HG03060 (cell line): ENCODE measurements at regions not wholly inside any gene's neighbourhood (a gene's known extent, or its start where the extent isn't known, plus 50 kb on each side); places are given as distances from the start of the nearest gene placed in this dataset.

Experiments used
- ATAC-seq: cut with Tn5 transposase; IDR thresholded peaks from one replicate; pipeline ENCODE4 v1.9.1; 2021; ENCODE audit warnings: low read depth, moderate number of reproducible peaks; ENCODE audit not compliant: unreplicated experiment

GRCh38 chr5:76030343-76030742 is 52.8 kb upstream of the SV2C start:
- no peak for ATAC-seq

DNA sequence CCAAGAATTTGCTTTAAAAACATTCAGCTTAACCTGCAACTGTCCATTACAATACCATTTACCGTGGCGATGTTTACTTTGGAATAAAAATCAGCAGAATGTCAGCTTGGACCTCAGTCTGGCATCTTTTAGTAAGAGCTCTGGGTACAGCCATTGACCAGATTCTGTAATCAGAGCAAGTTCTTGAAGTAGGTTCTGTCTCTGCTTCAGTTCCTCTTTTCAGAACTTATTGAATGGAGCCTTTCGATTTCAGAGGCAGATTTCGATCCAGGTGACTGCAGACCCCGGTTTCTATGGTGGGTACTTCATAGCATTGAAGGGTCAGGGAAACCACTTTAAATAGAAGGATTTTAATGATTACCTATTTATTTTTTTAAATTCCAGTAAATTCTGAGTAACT is 53.4 kb upstream of the SV2C start:
- no peak for ATAC-seq

DNA sequence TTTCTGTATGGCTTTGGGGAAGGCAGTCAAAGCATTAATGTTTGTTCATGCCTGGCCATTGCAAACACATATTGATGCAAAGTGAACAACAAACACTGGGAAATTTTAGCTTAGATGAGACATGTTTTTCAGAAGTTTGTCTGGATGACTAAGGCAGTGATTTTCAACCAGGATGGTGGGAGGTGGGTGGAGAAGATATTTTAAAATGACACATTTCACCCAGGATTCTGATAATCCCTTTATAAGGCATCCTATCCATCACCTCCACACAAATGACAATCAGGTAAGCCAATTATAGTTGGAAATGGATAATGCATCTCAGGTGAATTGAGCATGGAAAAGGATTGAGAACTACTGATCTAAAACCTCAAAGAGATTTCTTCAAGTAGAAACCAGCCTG is 57.4 kb upstream of the SV2C start:
- ATAC-seq, result no peak

DNA sequence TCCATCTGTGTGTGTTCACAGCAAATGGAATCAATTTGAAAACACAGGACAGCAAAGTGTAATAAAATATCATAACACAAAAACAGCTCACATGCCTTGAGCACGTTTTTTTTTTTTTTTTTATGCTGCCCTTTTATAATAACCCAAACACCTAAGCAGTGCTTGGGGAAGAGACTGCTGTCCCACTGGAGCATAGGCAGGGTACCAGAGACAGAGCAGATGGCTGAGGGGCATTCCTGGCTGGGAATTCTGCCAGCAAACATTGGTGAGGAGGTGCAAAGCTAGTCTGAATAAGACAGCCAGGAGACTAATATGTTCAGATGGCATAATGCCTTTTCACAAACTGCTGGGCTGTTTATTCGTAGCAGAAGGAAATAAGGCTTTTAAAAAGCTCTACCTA is 58.1 kb upstream of the SV2C start:
- ATAC-seq, result no peak

DNA sequence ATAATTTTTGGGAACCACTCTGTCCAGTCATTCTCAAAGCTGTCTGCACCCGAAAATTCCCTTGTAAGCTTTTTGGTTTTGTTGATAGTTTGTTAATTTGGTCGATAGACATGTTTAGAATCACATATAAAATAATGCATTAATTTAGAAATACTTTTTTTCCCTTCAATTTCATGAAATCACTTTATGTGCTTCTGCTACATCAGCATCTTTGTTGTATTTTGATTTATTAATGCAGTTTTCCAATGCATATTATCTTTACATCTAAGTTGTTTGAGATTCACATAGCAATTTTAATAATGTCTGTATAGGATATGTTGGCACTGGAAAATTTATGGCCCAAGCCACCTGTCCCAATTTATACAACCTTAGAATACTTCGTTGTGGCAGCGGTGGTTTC is 60.6 kb upstream of the SV2C start:
- no peak for ATAC-seq

DNA sequence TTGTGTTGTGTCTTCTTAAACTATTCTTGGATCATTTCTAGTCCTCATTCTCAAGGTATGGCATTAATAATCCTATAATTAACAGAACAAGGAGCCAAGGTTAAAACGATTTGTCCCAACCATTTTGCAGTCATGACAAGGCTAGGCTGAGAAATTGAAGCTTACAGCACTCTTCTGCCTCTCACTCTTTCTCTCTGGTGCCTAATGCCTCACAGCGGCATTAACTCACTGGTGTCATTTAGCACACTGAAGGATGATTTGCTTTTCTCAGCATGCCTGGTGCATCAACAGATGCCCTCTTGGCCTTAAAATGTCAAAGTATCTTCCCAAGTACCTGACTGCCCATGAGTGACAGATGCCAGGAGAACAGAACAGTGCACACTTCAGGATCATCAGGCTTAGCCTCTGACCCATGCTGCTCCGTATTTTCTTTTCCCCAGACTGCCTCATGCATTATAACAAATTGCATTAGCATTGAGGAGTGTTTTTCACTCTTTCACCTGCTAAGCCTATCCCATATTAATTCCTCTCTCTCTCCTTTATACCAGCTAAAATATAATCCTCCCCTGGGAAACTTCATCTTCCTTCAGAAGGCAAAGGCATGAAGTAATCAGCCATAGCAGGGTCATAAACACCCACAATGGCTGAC is 61.1 kb upstream of the SV2C start:
- ATAC-seq, result no peak

DNA sequence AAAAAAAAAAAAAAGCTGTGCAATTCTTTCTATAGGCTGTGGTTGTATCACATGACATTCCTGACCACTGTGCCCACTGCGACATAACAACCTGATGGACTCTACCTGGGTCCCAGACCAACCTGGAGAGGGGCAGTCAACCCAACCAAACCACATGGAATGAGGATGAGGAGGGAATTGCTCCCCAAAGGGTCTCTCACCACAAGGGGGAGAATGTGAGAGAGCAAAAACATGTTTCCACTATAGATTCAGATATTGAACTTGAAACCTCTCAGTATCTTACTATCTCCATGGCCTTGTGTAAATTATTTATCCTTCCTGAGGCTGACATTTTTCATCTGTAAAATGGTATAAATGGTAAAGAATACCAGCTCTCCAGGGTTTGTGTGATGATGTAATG is 66.9 kb upstream of the SV2C start:
- no peak for ATAC-seq

DNA sequence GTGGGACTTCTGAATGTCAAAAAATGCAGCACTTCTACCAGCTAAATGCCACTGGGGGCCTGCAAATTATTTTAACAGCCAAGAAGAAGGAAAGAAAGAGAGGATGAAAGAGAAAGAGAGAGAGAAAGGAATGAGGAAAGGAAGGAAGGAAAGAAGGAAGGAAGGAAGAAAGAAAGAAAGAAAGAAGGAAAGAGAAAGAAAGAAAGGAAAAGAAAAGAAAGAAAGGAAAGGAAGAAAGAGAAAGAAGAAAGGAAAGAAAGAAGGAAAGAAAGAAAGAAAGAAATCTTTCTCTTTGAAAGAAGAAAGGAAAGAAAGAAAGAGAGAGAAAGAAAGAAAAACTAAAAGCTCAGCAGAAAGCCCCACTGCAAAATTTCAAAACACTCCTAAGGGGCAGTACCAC is 69.2 kb upstream of the SV2C start:
- no peak for ATAC-seq

- no peak for ATAC-seq
Observed at GRCh38 chr5:76007904-76008303, 75.3 kb upstream of the SV2C start.

GRCh38 chr5:76000582-76000981 is 82.6 kb upstream of the SV2C start:
- ATAC-seq, result no peak

GRCh38 chr5:75993643-75994520 is 89.3 kb upstream of the SV2C start:
- no peak for ATAC-seq

- ATAC-seq, result no peak
Observed at GRCh38 chr5:75993183-75993582, 90.0 kb upstream of the SV2C start.

DNA sequence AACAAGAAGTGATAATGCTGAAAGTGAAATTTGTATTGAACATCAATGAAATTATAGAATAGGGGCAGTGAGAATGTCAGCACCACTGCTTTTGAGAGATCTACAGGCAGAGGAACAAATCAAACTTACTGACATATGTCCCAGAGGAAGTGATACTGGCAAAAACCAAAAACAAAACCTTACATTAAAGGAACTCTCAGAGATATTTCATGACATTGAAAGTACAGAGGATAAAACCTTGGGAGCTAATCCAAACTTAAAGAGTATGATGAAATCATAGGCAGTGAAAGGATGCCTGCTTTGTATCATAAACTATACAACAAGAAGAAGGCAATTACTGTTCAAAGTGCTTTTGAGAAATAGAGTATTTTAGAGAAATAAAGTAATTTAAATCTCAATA is 90.4 kb upstream of the SV2C start:
- no peak for ATAC-seq

GRCh38 chr5:75985077-75985476 is 98.1 kb upstream of the SV2C start:
- ATAC-seq, result no peak

- no peak for ATAC-seq
Observed at GRCh38 chr5:75975496-75975895, 107.7 kb upstream of the SV2C start.

DNA sequence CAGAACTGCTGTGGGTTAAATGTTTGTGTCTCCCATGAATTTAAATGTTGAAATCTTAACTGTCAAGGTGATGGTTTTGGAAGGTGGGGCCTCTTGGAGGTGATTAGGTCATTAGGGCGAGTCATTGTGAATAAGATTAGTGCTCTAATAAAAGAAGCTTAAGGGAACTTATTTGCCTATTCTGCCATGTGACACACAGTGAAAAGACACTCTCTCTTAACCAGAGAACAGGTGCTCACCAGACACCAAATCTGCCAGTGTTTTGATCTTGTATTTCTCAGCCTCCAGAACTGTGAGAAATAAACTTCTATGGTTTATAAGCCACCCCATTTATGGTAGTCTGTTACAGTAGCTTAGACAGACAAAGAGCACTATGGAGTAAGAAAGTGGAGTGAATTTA is 117.9 kb upstream of the SV2C start:
- no peak for ATAC-seq

- ATAC-seq, result peak; percentile 57
Observed at GRCh38 chr5:75964008-75964407, 119.2 kb upstream of the SV2C start.

- ATAC-seq, result no peak
Observed at GRCh38 chr5:75963554-75963953, 119.6 kb upstream of the SV2C start.

GRCh38 chr5:75961818-75962217 is 121.4 kb upstream of the SV2C start:
- no peak for ATAC-seq

DNA sequence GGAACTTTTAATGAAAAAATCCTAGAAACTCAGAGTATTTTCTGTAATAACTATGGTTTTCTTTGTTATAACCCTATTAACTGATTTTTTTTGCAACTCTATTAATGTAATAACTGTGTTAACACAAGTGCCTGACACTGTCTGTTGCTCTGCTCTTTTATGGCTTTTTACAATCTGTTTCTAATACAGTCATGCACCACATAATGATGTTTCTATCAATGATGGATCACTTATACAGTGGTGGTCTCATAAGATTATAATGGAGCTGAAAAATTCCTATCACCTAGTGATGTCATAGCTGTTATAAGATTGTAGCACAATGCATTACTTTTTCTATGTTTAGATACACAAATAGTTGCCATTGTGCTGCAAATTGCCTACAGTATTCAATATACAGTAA is 123.1 kb upstream of the SV2C start:
- ATAC-seq, result no peak

DNA sequence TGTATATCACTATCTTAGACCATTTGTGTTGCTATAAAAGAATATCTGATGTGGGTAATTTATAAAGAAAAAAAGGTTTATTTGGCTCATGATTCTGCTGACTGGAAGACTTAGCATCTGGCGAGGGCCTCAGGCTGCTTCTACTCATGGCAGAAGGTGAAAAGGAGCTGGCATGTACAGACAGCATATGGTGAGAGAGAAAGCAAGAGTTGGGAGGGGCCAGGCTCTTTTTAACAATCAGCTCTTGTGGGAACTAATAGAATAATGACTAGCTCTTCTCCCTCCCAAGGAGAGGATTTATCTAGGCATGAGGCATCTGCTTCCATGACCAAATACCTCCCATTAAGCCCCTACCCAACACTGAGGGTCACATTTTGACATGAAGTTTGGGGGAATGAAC is 130.2 kb upstream of the SV2C start:
- no peak for ATAC-seq

DNA sequence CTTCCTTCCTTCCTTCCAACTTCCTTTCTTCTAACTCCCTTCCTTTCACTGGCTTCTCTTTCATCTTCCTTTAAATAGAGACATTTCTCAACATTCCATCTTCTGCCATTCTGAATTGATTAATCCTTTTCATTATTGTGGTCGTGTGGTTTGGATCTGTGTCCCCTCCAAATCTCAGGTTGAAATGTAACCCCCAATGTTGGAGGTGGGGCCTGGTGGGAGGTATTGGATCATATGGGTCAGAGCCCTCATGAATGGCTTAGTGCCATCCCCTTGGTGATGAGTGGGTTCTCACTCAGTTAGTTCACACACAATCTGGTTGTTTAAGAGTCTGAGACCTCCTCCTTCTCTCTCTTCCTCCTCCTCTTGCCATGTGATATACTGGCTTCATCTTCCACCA is 130.9 kb upstream of the SV2C start:
- no peak for ATAC-seq
